Stimulated activated CD8-positive, alpha-beta memory T cell treated with anti-CD3 and anti-CD28 coated beads, Interleukin-12 subunit alpha, Interleukin-12 subunit beta, amount 100 ng/mL, for 4 hours (primary cell): ENCODE measurements at regions not wholly inside any gene's neighbourhood (a gene's known extent, or its start where the extent isn't known, plus 50 kb on each side); places are given as distances from the start of the nearest gene placed in this dataset.
A peak's percentile ranks its signal among the peaks of the same experiment; 100 is the strongest.

Experiments
- DNase-seq: peaks from one replicate; pipeline ENCODE4 v3.0.0-alpha.2; 2020; ENCODE audit warnings: low read depth

- no peak for DNase-seq
Measured at GRCh38 chrX:45868425-45868824, 667.7 kb upstream of the DIPK2B start.

- DNase-seq = no peak
Measured at GRCh38 chrX:45862801-45863200, 662.1 kb upstream of the DIPK2B start.

- DNase-seq = no peak
Measured at GRCh38 chrX:45860450-45860849, 659.8 kb upstream of the DIPK2B start.

- no peak for DNase-seq
Measured at GRCh38 chrX:45859407-45859806, 658.7 kb upstream of the DIPK2B start.

GRCh38 chrX:45852884-45853283 lies 652.2 kb upstream of the DIPK2B start:
- no peak for DNase-seq

- DNase-seq = peak; percentile 39
Measured at GRCh38 chrX:45851434-45851991, 650.8 kb upstream of the DIPK2B start.

GRCh38 chrX:45850775-45851433 lies 650.2 kb upstream of the DIPK2B start:
- DNase-seq = no peak

- DNase-seq = no peak
Measured at GRCh38 chrX:45850197-45850774, 649.6 kb upstream of the DIPK2B start.

GRCh38 chrX:45849261-45849862 lies 648.7 kb upstream of the DIPK2B start:
- no peak for DNase-seq

GRCh38 chrX:45847961-45848360 lies 647.3 kb upstream of the DIPK2B start:
- DNase-seq = no peak

- no peak for DNase-seq
Measured at GRCh38 chrX:45846328-45846727, 645.7 kb upstream of the DIPK2B start.

- DNase-seq = no peak
Measured at GRCh38 chrX:45845142-45845541, 644.5 kb upstream of the DIPK2B start.

- DNase-seq = no peak
Measured at GRCh38 chrX:45843518-45843917, 642.8 kb upstream of the DIPK2B start.

GRCh38 chrX:45842926-45843315 lies 642.2 kb upstream of the DIPK2B start:
- DNase-seq = no peak

GRCh38 chrX:45842207-45842925 lies 641.7 kb upstream of the DIPK2B start:
- DNase-seq = no peak

GRCh38 chrX:45840411-45840950 lies 639.8 kb upstream of the DIPK2B start:
- DNase-seq = no peak

- no peak for DNase-seq
Measured at GRCh38 chrX:45830343-45830742, 629.7 kb upstream of the DIPK2B start.

GRCh38 chrX:45824471-45824870 lies 623.8 kb upstream of the DIPK2B start:
- peak; percentile 23 for DNase-seq

GRCh38 chrX:45823536-45823935 lies 622.9 kb upstream of the DIPK2B start:
- no peak for DNase-seq

GRCh38 chrX:45822124-45822523 lies 621.4 kb upstream of the DIPK2B start:
- DNase-seq = no peak

GRCh38 chrX:45818913-45819312 lies 618.2 kb upstream of the DIPK2B start:
- DNase-seq = no peak

- DNase-seq = no peak
Measured at GRCh38 chrX:45815441-45815840, 614.8 kb upstream of the DIPK2B start.
